ENCODE measurements at regions not wholly inside any gene's neighbourhood (a gene's known extent, or its start where the extent isn't known, plus 50 kb on each side); places are given as distances from the start of the nearest gene placed in this dataset.

DNA sequence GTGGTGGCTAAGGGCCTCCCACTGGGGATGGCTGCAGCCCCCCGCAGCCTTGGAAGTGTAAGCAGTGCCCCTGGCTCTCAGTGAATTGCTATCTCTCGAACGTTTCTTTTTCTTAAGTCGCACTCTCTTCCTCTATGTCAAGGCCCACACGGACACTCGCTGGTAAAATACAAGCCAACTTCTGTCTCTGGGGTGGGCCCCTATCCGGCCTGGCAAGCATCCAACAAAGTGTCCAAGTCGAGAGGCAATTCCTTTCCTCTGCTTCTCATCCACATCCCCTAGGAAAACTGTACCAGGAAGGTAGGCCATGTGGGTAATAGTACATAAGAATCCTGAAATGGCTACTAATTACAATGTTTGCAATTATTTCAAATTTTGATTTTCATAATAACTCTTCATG, 194.9 kb upstream of the MGMT start:
- no peak for TF ChIP-seq GABPA (IDR thresholded peaks at IDR 0.05 in 1 of 2, conservative IDR thresholded peaks at IDR 0.05 in 1 of 2)
- TF ChIP-seq ZBTB33 (IDR thresholded peaks at IDR 0.05) = no peak
- TF ChIP-seq, protein P1, sequence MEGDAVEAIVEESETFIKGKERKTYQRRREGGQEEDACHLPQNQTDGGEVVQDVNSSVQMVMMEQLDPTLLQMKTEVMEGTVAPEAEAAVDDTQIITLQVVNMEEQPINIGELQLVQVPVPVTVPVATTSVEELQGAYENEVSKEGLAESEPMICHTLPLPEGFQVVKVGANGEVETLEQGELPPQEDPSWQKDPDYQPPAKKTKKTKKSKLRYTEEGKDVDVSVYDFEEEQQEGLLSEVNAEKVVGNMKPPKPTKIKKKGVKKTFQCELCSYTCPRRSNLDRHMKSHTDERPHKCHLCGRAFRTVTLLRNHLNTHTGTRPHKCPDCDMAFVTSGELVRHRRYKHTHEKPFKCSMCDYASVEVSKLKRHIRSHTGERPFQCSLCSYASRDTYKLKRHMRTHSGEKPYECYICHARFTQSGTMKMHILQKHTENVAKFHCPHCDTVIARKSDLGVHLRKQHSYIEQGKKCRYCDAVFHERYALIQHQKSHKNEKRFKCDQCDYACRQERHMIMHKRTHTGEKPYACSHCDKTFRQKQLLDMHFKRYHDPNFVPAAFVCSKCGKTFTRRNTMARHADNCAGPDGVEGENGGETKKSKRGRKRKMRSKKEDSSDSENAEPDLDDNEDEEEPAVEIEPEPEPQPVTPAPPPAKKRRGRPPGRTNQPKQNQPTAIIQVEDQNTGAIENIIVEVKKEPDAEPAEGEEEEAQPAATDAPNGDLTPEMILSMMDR (IDR thresholded peaks at IDR 0.05; ENCODE audit: low read depth, low read length, missing input control) = no peak
- TF ChIP-seq, protein P2, sequence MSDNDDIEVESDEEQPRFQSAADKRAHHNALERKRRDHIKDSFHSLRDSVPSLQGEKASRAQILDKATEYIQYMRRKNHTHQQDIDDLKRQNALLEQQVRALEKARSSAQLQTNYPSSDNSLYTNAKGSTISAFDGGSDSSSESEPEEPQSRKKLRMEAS (IDR thresholded peaks at IDR 0.05) = no peak
- TF ChIP-seq FOXA1 (IDR thresholded peaks at IDR 0.05) = no peak

Measured in liver (tissue), 3 donors.